Body of pancreas (tissue), 4 donors: ENCODE measurements at regions not wholly inside any gene's neighbourhood (a gene's known extent, or its start where the extent isn't known, plus 50 kb on each side); places are given as distances from the start of the nearest gene placed in this dataset.

Source experiments
- POLR2A ChIP-seq, 3 donors: fragments of 450-650 bp; IDR thresholded peaks; one replicate each; pipeline ENCODE4 v1.6.1; 2016; ENCODE audit warnings: antibody characterized with exemption in 3 of 3, mild to moderate bottlenecking in 2 of 3
- TF ChIP-seq, protein P1 (sequence below), 7 experiments: fragments of 450-650 bp in 4 of 7; fragments of 200-600 bp in 3 of 7; sonication (generic) in 3 of 7; IDR thresholded peaks; one replicate each; pipeline ENCODE4 v1.5.1; 2016 to 2019; ENCODE audit warnings: antibody characterized with exemption in 7 of 7

DNA sequence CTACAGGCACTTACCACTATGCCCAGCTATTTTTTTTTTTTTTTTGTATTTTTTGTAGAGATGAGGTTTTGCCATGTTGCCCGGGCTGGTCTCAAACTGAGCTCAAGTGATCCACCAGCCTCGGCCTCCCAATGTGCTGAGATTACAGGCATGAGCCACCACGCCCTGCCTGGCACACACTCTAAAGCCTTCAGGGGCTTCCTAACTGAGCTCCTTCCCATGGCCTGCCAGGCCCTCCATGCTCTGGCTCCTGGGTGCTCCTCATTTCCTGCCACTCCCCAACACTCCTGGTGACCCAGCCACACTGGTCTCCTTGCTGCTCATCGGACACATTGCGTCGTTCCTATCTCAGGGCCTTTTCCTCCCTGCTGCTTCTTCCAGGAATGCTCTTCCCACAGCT lies 61.5 kb downstream of the CARTPT start:
- TF ChIP-seq, protein P1, sequence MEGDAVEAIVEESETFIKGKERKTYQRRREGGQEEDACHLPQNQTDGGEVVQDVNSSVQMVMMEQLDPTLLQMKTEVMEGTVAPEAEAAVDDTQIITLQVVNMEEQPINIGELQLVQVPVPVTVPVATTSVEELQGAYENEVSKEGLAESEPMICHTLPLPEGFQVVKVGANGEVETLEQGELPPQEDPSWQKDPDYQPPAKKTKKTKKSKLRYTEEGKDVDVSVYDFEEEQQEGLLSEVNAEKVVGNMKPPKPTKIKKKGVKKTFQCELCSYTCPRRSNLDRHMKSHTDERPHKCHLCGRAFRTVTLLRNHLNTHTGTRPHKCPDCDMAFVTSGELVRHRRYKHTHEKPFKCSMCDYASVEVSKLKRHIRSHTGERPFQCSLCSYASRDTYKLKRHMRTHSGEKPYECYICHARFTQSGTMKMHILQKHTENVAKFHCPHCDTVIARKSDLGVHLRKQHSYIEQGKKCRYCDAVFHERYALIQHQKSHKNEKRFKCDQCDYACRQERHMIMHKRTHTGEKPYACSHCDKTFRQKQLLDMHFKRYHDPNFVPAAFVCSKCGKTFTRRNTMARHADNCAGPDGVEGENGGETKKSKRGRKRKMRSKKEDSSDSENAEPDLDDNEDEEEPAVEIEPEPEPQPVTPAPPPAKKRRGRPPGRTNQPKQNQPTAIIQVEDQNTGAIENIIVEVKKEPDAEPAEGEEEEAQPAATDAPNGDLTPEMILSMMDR (IDR thresholded peaks at IDR 0.05), result no peak
- TF ChIP-seq POLR2A (IDR thresholded peaks at IDR 0.05), result no peak
